ENCODE measurements at regions not wholly inside any gene's neighbourhood (a gene's known extent, or its start where the extent isn't known, plus 50 kb on each side); places are given as distances from the start of the nearest gene placed in this dataset.

DNA sequence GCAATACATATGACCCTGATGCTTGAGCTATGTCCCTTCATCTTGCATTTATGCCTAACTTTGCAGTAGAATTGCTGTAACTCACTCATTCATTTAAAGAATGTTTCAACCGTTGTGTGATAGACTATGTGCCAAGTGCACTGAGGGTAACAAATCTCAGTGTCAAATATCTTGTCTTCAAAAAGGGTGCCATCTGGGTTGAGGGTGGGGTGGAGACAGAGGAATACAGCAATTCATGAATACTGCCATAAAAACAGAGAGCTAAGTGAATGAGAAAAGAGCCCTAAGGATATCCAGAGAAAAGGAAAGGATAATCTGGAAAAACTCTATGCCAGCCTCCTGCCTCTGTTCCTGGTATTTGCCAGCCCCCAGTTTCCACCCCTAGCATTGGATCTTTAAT, 1534.4 kb upstream of the PIK3C3 start:
- no peak for ATAC-seq
- Histone ChIP-seq H3K27ac (no peak overlapping the region), H3K27me3 (no peaks in the 10 kb centered on the region), H3K36me3 (no peaks in the 10 kb centered on the region), H3K4me1 (no peaks in the 10 kb centered on the region), H3K4me3 (no peak overlapping the region), H3K9me3 (no peaks in the 10 kb centered on the region)
- intact Hi-C loops (cut with DNase I) = no loop called here
- 50% methylated on average over 1 of the region's 1 CpG for WGBS (ENCODE audit: insufficient coverage, low coverage, low lambda C conversion rate, missing lambda C conversion rate)
- no peak for DNase-seq
- no peak for TF ChIP-seq POLR2A (IDR thresholded peaks at IDR 0.05)
- TF ChIP-seq, protein P1, sequence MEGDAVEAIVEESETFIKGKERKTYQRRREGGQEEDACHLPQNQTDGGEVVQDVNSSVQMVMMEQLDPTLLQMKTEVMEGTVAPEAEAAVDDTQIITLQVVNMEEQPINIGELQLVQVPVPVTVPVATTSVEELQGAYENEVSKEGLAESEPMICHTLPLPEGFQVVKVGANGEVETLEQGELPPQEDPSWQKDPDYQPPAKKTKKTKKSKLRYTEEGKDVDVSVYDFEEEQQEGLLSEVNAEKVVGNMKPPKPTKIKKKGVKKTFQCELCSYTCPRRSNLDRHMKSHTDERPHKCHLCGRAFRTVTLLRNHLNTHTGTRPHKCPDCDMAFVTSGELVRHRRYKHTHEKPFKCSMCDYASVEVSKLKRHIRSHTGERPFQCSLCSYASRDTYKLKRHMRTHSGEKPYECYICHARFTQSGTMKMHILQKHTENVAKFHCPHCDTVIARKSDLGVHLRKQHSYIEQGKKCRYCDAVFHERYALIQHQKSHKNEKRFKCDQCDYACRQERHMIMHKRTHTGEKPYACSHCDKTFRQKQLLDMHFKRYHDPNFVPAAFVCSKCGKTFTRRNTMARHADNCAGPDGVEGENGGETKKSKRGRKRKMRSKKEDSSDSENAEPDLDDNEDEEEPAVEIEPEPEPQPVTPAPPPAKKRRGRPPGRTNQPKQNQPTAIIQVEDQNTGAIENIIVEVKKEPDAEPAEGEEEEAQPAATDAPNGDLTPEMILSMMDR (IDR thresholded peaks at IDR 0.05) = no peak

DNA sequence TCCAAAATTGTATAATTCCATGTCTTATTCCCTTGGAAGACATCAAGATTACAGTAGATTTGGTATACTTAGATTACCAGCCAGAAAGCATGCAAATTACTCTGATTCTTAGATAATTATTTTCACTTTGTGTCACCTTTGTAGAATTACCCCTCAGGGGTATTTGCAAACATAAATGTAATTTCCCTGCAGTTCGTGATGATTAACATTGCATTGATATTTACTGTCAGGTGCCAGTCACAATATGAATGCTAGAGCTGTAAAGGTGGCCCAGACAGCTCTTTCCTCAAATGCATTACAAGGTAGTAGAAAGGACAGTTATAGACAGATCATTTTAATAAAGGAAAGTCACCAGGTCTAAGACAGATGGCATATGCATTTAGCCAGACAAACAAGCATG, 1537.5 kb upstream of the PIK3C3 start:
- 38% methylated on average over 1 of the region's 1 CpG for WGBS (ENCODE audit: insufficient coverage, low coverage, low lambda C conversion rate, missing lambda C conversion rate)
- no peak for TF ChIP-seq POLR2A (IDR thresholded peaks at IDR 0.05)
- TF ChIP-seq, protein P1 (IDR thresholded peaks at IDR 0.05) = no peak

DNA sequence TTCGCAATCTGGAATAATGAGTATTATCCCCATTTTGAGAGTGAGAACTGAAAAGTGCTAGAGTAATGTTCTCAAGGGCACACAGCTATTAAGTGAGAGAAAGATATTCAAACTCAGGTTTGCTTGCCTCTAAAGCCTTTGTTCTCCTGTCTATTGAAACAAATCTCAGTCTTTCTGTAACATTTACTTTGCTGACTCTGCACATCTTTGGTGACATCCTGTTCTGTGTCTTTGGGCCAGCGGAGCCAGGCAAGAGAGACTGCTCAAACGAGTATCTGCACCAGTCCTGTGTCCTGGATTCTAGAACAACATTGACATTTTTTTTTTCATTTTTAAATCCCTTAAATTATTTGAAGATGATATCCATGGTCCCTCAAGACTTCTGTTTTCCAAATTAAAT, 1539.2 kb upstream of the PIK3C3 start:
- no peaks in the 10 kb centered on the region for H3K27me3 ChIP-seq
- no peaks in the 10 kb centered on the region for H3K4me1 ChIP-seq
- intact Hi-C loops (cut with DNase I) = no loop called here
- no peak overlapping the region for H3K27ac ChIP-seq
- H3K9me3 ChIP-seq = no peaks in the 10 kb centered on the region
- H3K4me3 ChIP-seq = no peak overlapping the region
- no peaks in the 10 kb centered on the region for H3K36me3 ChIP-seq
- ATAC-seq = no peak
- no peak for TF ChIP-seq POLR2A (IDR thresholded peaks at IDR 0.05)
- TF ChIP-seq, protein P1 (IDR thresholded peaks at IDR 0.05) = no peak
- DNase-seq = no peak
- WGBS (ENCODE audit: insufficient coverage, low coverage, low lambda C conversion rate, missing lambda C conversion rate) = 38% methylated on average over 3 of the region's 3 CpGs

More for the DNA sequence above, 1537.5 kb upstream of the PIK3C3 start:
- no peak for DNase-seq
- Histone ChIP-seq H3K27me3 (no peaks in the 10 kb centered on the region), H3K4me1 (no peaks in the 10 kb centered on the region), H3K27ac (no peak overlapping the region), H3K4me3 (no peak overlapping the region), H3K36me3 (no peaks in the 10 kb centered on the region), H3K9me3 (no peaks in the 10 kb centered on the region)
- intact Hi-C loops (cut with DNase I) = no loop called here
- ATAC-seq = no peak

DNA sequence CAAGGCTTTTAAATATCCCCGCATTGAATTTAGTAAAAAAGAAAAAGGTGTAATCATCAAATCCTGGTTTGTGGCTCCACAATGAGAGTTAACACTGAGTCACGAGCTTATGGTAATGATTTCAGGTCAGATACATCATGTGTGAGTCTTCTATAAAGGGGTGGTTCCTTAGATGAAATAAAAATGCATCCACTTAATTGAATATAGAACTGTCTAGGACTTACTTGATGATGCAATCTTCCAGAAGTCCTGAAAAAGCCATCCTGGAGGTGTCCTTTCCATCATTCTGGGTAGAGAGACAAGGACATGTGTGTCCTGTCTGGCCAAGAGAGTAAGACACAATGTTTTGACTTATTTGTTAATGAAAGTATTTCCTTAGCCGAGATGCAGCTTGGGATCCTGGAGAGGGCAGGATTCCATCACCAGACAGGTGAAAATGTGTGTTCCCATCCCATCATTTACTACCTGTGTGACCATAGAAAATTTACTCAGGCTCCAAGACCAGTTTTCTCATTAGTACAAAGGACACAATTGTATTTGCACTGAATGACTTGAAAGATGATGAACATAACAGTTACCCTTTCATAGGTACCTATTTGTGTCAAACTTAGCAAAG, 1539.8 kb upstream of the PIK3C3 start:
- H3K4me3 ChIP-seq = no peak overlapping the region

More for the DNA sequence above, 1539.8 kb upstream of the PIK3C3 start:
- DNase-seq = no peak
- H3K27me3 ChIP-seq = no peaks in the 10 kb centered on the region
- no peaks in the 10 kb centered on the region for H3K9me3 ChIP-seq
- H3K27ac ChIP-seq = no peak overlapping the region
- no peak for ATAC-seq
- H3K36me3 ChIP-seq = no peaks in the 10 kb centered on the region
- intact Hi-C loops (cut with DNase I) = no loop called here
- WGBS (ENCODE audit: insufficient coverage, low coverage, low lambda C conversion rate, missing lambda C conversion rate) = 24% methylated on average over 3 of the region's 3 CpGs
- TF ChIP-seq, protein P1 (IDR thresholded peaks at IDR 0.05) = no peak
- TF ChIP-seq POLR2A (IDR thresholded peaks at IDR 0.05) = no peak
- H3K4me1 ChIP-seq = no peaks in the 10 kb centered on the region
